ENCODE measurements at regions not wholly inside any gene's neighbourhood (a gene's known extent, or its start where the extent isn't known, plus 50 kb on each side); places are given as distances from the start of the nearest gene placed in this dataset.
"Not testable (repeated sequence)": the region's sequence is repeated elsewhere in the genome, so short reads cannot be mapped to it uniquely, and the experiment has no call there.

DNA sequence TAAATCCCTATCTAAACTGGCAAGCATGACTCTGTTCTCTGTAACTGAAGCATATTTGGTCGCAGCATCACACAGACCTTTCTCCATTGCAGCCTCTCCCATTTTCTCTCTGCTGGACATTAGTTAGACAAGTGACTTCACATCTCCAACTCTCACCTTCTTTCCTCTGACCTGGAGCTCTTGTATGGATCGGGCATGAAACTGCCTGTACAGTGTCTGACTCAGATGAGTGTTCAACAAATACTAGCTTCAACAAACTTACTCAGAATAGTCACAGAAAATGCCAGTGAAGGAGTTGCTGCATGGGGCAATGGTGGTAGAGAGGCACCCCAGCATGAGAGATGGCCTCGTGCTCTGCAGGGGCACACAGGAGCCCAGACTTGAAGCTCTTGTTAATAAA lies 104.7 kb upstream of the COPS8 start:
- DNase-seq, result no peak

DNA sequence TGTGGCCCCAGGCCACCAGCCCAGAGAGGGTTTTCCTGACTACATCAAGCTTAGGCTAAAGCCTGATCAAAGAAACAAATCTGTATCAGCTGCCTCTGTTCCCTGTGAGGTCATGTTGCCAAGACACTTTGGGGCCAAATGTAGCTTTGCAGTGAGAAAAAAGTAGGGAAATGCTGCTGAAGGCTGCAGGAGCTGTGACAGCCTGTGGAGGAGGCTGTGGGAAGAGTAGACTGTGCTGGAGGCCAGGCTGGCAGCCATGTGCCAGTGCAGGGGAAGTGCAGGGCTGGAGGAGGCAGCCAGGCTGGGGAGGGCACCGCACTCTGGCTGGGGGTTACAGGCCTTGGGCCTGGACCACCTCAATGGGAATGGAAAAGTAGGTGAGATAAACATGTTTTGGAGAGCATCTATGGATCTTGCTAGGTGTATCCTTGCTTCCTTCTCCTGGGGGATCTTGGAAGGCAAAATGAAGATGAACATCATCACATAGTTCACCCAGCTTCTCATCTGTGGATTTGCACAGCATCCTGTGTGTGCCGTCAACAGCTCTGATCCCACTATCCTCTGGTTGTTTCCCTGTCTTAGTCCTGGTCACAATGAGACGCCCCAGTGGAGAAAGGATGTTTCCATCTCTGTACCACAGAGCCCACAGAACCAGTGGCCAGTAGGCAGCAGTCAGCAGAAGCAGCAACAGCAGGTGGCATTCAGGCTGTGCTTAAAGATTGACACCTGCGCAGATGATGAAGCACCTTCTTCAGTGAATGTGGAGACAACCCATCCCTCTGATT lies 103.8 kb upstream of the COPS8 start:
- no peak for DNase-seq

DNA sequence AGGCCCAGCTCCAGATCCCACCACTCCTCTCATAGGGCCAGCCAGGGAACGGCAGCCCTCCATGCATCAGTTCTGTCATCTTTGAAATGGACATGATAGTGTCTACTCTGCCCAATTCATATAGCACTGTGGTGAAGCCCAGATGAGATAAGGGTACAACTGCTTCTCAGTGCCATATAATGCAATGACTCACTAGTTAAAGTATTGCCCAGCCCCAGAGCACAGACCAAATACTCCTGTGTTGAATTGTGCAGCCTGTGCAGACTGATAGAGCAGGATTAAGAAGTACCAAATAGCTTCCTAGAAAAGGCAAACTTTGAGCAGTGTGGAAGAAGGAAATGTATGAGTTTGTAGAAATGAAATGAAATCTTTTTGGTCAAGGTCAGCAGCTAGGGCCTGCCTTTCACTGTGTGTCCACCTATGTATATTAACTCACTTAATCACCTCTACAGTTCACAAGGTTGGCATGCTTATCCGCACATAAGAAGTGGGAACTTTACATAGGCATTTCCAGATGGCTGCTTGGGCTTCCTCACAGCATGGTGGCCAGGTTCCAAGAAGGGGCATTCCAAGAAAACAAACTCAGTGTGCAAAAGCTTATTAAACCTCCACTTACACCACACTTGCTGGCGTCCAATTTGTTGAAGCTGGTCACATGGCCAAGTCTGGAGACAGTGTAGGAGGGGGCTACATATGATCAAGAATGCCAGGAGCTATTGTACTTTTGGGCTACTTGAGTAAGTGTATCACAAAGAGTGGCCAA lies 102.8 kb upstream of the COPS8 start:
- no peak for DNase-seq

DNA sequence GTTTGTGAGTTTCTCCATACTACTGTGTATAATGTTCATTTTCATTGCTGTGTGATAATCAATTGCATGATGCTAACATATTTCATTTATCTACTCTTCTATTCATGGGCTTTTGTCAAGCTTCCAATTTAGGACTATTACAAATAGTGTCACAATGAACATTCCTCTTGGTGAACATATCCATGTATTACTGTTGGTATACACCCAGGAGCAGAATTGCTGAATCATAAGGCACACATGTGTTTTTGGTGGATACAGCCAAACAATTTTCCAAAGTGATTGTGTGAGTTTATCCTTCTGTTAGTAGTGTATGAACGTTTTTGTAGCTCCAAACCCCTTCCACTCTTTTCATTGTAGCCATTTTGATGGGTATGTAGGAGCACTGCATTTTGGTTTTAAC lies 101.6 kb upstream of the COPS8 start:
- no peak for DNase-seq

DNA sequence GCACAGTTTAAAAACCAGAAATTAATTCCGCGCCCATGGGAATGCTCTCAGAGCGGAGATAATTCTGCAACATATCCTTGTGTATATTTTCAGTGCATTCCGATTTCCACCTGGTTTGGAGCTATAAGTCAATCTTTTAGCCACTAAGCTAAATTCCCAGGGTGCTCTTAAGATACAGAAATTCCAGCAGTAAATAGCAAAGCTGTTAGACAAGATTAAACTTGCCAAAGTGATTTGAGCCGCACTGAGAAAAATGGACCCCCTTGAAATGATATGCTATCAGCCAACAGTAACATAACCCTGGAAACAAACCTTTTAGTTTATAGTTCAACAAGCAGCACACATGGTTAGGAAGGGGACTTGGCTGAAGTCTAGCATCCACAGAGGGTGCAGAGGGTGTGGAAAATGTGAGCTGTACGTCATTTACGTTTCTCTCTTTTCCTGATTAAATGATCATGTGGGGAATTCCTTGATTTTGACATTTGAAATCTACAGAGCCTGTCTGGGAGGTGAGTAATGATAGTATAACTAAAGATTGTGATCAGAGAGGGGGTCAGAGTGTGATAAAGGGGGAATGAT lies 99.8 kb upstream of the COPS8 start:
- DNase-seq, result no peak

DNA sequence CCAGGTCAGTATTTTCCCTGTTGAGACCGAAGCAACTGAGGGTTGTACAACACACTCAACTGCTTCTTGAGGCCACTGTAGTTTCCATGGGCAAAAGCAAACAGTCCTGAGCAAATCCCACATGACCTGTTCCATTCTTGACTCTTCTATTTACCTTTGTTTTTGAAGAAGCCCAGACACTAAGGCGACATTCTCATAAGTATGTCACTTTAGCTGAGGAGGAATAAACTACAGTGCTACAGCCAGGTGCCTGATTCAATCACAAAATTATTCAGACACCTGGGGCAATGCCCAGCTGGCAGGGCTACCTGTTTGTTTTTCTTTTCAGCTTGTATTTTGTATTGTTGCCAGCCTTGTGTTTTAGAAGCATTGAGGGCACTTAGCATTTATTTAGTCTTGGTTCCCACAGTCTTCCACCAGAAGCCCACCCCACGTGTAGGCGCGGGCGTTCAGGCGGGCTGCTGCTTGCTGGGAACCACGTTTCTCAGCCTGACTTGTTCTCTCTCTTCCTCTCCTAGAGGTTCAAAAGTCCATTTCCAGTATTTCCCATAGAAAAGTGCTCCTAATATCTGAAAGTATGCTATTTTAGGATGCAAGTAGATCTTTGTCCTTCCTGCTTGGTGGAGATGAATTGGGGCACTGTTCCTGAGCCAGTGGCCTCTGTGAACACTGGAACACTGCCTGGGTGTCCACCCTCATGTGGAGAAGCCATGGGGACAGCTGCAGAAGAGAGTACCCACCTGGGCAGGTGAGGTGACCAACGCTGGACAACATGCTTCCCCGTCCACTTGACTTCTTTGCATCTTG lies 99.0 kb upstream of the COPS8 start:
- no peak for DNase-seq

DNA sequence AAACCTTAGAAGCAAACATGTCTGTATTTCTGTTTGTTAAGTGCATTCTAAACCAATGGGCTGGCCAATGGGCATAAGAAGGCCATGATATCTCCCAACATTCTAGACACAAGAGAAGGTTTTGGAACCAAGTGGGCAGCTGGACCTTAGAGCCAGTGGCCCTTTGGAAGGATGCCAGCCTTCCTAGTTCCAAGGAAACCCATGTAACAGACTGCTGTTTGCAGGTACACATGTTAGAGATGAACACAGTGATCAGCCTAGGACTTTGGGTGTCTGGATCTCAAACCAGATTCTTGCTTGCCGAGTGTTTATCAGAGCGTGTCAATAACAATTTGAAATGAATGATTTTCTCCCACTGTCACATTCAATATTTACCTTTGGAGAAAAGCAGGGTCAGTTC lies 97.5 kb upstream of the COPS8 start:
- no peak for DNase-seq

DNA sequence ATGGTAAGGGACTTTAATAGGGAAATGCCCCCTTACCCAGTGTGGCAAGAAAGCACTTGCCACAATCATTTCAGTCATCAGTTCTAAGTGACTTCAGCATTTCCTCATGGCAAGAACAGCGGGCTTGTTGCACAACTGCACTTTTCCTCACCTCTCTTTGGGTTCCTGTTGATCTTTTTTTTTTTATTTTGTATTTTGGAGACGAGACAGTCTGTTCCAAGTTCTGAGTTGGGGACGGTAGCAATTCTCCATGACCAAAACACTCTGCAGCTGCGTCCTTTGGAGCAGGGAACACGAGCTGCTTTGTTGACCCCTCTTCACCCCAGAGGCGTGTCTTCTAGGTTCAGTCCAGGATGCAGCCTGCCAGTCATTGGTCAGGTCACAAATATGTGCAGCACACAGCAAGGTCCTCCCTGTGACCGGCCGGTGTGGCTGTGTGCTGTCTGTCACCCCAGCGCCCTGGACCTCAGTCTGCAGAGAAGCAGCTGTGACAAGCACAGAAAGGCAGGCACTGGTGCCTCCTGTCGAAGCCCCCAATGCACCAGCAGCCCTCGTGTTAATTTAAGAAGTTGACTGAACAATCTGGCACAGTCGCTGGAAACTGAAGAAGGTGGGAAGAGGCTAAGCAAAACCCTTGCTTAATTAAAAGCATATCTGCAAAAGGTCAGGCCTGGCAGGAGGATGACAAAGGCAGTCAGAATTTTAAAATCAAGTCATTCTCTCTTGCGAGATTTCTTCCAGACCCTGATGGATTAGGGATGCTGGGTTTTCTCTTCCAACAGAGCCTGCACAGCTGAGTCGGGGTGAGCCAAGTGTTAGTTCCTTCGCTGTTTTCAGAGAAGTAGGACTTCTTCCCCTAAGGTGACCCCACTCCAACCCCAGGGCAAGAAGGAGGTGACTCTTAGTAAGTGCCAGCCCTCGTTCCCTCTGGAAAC lies 96.7 kb upstream of the COPS8 start:
- no peak for DNase-seq

DNA sequence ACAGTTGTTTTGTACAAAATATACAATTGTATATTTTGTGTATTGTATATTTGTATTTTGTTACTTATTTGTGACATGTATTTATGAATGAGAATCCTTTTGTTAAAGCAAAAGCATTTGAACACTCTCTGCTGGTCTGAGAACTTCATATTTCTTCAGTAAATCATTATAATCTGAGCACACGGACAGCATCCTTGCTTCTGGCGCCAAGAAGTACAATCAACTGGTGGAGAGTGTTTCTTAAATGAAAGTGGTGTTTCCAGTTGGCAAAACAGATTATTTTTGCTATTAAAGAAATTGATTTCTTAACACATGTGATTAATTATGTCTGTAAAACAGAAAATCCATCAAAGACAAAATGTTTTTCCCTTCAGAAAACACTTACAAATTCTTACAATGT lies 95.1 kb upstream of the COPS8 start:
- no peak for DNase-seq

DNA sequence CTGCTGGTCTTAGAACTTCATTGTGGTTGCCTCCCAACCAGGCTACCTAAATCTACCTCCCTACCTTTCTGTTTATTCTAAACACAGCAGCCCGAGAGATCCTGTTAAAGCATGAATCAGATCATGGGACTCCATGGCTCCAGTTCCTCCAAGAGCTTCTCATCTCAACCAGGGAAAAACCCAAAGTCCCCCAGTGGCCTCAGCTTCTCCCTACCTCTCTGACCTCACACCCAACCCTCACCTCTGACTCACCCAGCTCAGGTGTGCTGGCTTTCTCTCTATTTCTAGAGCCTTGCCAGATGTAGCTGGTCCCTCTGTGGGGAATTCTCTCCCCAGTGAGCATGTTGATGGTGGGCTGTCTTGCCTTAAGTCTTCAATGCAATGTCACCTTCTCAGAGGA lies 93.8 kb upstream of the COPS8 start:
- no peak for DNase-seq

DNA sequence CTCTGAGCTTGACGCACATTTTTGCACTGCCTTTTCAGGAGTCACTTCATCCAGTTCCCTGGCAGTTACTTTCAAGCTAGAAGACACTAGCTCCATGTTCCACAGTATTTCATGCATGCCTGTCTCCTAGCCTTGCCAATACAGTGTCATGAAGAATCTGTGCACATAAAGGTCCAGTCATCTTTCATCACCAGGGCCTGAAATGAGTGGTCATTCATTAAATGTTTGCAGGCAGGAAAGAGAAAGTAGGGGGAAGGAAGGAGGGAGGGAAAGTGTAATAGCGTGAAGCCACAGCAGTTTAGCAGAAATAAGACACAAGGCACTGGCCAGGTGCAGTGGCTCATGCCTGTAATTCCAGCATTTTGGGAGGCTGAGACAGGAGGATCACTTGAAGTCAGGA lies 92.4 kb upstream of the COPS8 start:
- no peak for DNase-seq

DNA sequence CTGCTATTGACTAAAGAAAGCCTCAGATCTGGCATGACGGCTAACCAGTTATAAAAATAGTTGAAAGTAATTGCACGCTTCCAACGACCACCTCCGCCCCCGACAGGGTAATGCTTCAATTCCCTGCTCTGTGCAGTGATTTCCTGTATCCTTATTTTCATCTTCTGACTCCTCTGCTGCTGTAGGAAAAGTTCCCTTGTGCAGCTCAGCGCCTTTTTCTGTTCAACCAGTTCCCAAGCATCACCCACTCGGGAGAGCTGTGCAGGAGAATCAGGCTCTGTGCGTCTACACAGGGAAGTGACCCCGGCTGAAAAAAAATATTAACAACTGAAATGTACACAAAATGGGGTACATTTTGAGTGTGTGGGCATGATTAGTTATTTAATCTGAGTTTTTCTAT lies 91.3 kb upstream of the COPS8 start:
- DNase-seq, result no peak

DNA sequence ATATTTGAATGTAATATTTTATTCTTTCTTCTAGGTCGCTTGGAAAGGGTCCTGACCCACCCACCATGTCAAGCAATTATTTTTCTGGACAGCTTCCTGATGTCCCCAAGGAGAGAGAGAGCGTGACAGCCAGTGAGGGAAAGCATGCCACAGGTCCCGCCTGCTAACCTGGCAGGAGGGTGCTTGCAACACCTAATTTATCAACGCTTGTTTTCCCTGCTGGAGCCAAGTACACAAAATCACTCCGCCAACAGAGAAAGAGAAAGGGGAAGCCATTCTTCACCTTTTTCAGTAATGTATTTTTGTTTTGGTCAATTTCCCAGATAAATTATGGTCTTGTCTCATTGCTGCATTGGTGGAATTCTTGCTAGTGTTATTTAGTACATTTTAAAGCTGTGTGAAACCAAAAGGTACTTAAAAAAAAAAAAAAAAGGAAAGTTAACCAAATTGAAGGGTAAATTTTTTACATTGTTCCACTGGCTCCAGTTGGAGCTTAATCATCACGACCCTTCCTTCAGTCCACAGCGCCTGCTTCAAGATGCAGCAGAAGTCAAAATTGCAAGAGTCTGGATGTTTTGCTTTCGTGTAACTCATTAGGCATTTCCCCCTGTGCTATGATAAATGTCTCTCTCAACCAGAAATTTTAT lies 88.5 kb upstream of the COPS8 start:
- no peak for DNase-seq

DNA sequence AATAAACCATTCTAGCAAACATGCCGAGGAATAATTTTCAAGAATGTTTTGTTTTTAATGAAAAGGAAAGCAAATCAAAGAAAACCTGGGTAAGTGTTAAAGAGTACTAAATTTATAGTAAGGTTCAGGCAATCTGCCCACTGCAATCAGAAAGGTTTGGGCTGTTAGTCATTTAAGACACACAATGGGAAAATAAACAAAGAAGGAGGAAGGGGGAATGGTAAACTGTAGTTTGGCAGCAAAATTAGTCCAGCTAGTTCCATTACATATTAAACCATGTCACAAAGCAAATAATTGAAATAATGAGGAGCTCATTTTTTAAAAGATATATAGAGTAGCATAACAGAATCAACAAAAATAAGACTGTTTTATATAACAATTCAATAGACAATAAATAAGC lies 87.5 kb upstream of the COPS8 start:
- DNase-seq, result no peak

DNA sequence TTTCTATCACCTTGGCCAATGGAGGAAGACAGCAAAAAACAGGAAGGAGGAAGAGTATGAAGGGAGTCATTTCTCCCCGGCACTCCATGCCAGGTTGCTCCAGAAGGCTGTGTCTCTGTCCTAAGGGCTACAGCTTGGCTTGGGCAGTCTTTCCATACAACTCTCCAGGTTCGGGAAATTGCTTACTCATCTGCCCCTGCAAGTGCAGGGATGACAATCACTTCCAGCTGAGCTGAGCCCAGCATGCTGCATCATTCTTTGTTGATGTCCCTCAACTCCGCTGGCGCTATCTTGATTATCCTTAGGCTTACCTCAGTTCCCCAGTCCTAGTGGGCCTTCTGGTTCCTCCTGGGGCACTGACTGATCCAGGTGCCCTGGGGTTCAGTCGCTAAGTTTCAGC lies 86.9 kb upstream of the COPS8 start:
- no peak for DNase-seq

DNA sequence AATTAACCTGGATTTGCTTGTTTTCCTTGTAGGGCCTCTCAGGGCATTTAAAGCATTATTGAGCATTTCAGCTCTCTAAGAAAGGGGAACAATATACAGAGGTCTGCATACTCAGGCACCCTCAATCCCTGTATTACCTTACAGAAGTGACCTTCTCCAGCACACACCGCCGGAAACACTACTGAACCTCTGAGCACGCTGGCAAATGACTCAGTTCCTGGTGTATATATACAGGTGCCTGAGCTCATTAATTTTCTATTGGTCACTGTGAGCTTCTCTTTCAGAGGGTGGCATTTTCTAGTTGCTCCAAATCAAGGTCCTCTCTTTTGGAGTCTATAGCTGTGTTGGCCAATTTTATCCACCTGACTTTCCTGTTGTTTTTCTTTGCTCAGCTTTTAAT lies 85.2 kb upstream of the COPS8 start:
- no peak for DNase-seq

DNA sequence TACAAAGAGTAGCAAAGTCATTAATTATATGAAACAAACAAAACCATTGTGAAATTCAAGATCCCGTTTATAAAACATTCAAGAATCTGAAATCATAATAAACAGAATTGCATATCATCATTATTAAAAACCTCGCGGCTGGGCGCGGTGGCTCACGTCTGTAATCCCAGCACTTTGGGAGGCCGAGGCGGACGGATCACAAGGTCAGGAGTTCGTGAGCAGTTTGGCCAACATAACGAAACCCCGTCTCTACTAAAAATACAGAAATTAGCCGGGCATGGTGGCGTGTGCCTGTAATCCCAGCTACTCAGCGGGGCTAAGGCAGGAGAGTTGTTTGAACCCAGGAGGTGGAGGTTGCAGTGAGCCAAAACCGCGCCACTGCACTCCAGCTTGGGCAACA lies 80.3 kb upstream of the COPS8 start:
- not testable (repeated sequence) for DNase-seq

DNA sequence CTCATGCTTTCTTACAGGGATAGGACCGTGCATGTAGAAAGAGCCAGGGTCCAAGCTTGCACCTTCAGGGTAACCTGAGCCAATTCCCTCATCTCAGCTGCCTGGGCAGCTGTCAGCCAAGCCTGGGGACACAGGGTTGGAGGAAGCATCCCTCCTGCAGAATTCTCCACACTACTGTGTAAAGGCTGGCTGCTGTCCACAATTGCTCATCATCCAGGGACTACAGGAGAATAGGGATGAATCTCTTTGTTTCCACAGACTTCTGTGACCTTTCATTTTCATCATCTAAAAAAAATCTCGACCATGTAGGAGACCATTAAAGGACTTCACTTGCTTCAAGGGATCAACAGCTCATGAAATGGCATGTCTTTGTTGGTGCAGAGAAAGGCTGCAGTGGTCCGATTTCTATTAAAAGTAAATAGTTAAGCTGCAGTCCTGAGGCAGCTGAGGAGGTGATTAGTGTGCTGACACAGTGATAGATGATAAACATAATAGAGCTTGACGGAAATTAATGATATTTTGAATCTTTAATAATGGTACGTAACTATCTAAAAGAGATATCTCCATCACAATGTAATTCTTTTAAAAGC lies 74.4 kb upstream of the COPS8 start:
- no peak for DNase-seq

DNA sequence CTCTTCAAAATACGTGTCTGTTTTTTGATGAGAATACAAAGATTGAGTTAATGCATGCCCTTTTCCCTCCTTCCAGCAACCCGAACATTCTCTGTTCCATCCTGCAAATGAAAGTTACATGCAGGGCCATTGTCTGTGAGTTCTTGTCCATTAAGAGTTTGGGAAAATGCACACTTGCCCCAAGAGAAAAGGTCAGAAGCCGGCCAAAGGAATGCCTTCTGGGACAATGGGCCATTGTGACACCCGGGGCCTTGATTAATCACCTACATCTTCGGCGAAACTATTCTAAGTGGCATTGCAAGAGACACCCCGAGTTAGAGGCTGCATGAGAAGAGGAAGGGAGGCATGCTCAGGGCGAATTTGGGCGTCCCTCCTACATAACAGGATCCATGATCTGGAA lies 73.7 kb upstream of the COPS8 start:
- no peak for DNase-seq

DNA sequence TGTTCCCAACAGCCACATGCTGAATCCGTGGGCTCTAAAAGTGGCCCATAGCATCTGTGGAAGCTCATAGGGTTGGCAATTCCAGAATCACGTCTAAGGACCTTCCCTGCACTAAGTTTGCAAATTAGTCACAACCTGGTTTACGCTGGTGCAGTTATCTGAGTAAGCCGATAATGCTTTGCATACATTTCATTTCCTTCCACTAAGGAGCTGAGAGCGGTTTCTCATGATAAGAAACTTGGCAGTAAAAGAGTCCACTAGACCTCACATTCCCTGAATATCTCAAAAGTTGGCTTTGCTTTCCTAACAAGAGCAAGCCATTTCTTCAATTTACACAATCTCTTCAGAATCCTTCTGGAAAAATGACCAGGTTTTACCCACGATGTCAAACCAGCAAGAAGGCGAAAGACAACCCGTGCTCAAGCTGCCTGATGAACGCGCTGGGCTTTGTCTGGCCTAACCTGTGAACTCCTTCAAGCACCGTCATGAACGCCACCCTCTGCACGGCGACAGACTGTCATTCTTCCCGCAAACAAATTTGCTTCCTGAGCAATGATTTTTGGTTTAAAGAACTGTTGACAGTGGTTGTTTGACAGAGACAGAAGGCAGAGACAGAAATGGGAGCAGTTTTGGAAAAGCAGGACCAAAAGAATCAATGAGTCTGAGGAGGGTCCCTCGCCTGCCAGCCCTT lies 73.0 kb upstream of the COPS8 start:
- DNase-seq, result no peak
